Nucleus accumbens (tissue), 56 donors: ENCODE measurements at regions not wholly inside any gene's neighbourhood (a gene's known extent, or its start where the extent isn't known, plus 50 kb on each side); places are given as distances from the start of the nearest gene placed in this dataset.
"Not testable (repeated sequence)": the region's sequence is repeated elsewhere in the genome, so short reads cannot be mapped to it uniquely, and the experiment has no call there.

Source experiments
- DNase-seq, 56 donors: peaks; one replicate each; lab custom pipeline; 2025; lab: John Stamatoyannopoulos, UW

- DNase-seq, result no peak
Measured at GRCh38 chr21:24658926-24659325, 948.4 kb downstream of the MRPL39 start.

GRCh38 chr21:24658026-24658425 lies 949.3 kb downstream of the MRPL39 start:
- DNase-seq, result no peak

- DNase-seq, result no peak
Measured at GRCh38 chr21:24649691-24650090, 957.6 kb downstream of the MRPL39 start.

- DNase-seq, result no peak
Measured at GRCh38 chr21:24636696-24637095, 970.6 kb downstream of the MRPL39 start.

- DNase-seq, result no peak
Measured at GRCh38 chr21:24634749-24635148, 972.5 kb downstream of the MRPL39 start.

GRCh38 chr21:24628536-24628935 lies 978.7 kb downstream of the MRPL39 start:
- no peak for DNase-seq

- DNase-seq, result no peak
Measured at GRCh38 chr21:24628046-24628445, 979.2 kb downstream of the MRPL39 start.

GRCh38 chr21:24617819-24618218 lies 989.5 kb downstream of the MRPL39 start:
- DNase-seq, result no peak

- DNase-seq, result no peak
Measured at GRCh38 chr21:24594082-24594481, 1013.2 kb downstream of the MRPL39 start.

- no peak for DNase-seq
Measured at GRCh38 chr21:24590261-24590660, 1017.0 kb downstream of the MRPL39 start.

- no peak for DNase-seq
Measured at GRCh38 chr21:24583473-24583872, 1023.8 kb downstream of the MRPL39 start.

- no peak for DNase-seq
Measured at GRCh38 chr21:24577301-24577700, 1030.0 kb downstream of the MRPL39 start.

GRCh38 chr21:24561291-24561690 lies 1046.0 kb downstream of the MRPL39 start:
- no peak for DNase-seq

GRCh38 chr21:24552491-24552890 lies 1054.8 kb downstream of the MRPL39 start:
- no peak for DNase-seq

GRCh38 chr21:24545807-24546361 lies 1061.4 kb downstream of the MRPL39 start:
- DNase-seq, result no peak

- no peak for DNase-seq
Measured at GRCh38 chr21:24514081-24514733, 1093.1 kb downstream of the MRPL39 start.

GRCh38 chr21:24509131-24509530 lies 1098.2 kb downstream of the MRPL39 start:
- no peak for DNase-seq

GRCh38 chr21:24486973-24487372 lies 1120.3 kb downstream of the MRPL39 start:
- DNase-seq, result no peak

- not testable (repeated sequence) for DNase-seq
Measured at GRCh38 chr21:24483361-24483760, 1123.9 kb downstream of the MRPL39 start.

- no peak for DNase-seq
Measured at GRCh38 chr21:24470852-24471251, 1136.4 kb downstream of the MRPL39 start.

GRCh38 chr21:24456358-24456757 lies 1150.9 kb downstream of the MRPL39 start:
- DNase-seq, result no peak

GRCh38 chr21:24450119-24450518 lies 1157.2 kb downstream of the MRPL39 start:
- no peak for DNase-seq

GRCh38 chr21:24445517-24445916 lies 1161.8 kb downstream of the MRPL39 start:
- DNase-seq, result no peak
